Hindlimb muscle (tissue), 1 donor: ENCODE measurements at regions not wholly inside any gene's neighbourhood (a gene's known extent, or its start where the extent isn't known, plus 50 kb on each side); places are given as distances from the start of the nearest gene placed in this dataset.
"Not testable (repeated sequence)": the region's sequence is repeated elsewhere in the genome, so short reads cannot be mapped to it uniquely, and the experiment has no call there.

Experiments used
- DNase-seq: peaks from one replicate; pipeline ENCODE4 v3.0.0-alpha.2; 2013

DNA sequence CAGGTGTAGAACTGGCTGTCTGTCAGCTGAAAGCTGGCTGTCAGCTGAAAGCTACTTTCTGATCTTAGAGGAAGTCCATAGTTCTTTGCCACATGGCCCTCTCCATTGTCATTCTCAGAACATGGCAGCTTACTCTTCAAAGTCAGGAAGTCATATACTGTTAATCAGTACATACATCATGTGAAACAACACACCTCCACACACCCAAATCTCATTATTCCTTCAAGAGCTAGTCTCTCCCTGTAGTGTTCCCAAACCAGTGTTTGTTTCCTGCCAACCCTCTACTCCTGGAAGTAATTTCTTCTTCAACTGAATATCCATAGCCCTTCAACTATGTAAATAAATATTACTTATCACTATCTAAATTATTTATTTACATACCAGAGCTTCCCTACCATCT lies 58.9 kb downstream of the OR5AK2 start:
- no peak for DNase-seq

DNA sequence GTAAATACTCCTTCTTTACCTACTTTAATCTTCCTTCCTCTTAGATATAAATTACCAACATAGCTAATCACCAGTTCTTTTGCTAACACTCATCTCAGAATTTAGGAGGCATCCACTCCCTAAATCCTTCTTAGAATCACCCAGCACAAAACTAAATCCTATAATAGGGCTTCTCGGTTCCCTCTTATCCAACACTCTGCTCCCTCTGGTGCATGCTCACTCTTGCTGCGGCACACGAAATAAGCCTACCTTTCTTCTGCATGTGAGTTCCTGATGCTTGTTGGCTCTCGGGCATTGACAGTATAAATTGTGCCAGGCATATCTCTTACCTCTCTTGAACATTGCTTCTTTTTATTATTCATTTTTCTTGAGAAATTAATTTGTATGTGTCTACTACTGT lies 61.0 kb downstream of the OR5AK2 start:
- no peak for DNase-seq

DNA sequence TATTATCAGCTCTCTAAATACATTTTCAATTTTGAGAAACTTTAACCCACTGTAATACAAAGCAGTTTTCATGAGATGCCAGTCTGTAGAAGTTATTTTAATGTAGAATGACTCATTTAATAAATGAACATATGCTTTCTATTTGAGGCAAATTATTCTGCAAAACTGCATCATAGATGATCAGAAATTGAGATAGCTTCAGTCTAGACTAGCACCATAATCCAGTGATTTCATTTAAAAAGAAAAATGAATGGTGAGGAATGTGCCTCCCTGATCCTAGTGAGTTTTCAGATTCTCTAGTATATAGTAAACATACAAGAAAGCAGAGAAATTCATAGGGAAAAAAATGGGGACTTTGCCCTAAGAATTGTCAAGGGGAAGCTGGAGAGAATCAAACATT lies 66.1 kb downstream of the OR5AK2 start:
- DNase-seq: no peak

DNA sequence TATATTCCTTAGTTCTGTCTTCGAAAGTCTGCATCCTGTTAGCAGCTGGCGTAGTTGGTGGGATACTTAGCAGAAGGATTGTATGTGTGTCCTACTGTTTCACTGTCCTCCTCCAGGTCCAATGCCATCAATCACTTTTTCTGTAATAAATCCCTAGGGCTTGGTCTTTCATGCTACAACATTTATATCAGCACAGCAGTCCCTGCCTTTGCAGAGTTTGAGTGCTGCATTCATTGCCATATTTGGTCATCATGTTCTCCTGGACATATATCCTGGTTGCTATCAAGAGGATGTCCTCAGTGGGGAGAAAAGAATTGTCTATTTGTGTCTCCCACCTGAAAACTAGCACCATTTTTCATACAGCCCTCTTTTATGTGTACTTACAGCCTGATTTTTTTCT lies 67.0 kb downstream of the OR5AK2 start:
- no peak for DNase-seq

- no peak for DNase-seq
Observed at GRCh38 chr11:57056735-57057134, 68.0 kb downstream of the OR5AK2 start.

DNA sequence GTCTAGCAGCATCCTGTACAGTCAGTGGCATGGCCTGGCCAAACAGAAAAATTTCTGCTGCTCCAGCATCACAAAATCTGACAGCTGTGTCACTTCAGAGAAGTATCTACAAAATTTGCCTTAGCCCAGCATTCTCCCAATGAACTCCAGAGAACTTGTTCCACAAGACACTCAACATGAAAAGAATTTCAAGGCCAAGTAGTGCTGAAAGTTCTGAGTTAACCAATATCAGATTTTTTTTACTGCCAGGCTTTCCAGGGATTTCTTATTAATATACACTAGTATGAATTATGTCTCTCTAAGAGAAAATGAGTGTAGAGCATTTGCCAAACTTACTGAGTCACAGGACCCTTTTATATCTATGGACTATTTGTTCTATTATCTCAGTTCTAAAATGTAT lies 68.8 kb downstream of the OR5AK2 start:
- DNase-seq: no peak

- DNase-seq: not testable (repeated sequence)
Observed at GRCh38 chr11:57062957-57063356, 74.2 kb downstream of the OR5AK2 start.

DNA sequence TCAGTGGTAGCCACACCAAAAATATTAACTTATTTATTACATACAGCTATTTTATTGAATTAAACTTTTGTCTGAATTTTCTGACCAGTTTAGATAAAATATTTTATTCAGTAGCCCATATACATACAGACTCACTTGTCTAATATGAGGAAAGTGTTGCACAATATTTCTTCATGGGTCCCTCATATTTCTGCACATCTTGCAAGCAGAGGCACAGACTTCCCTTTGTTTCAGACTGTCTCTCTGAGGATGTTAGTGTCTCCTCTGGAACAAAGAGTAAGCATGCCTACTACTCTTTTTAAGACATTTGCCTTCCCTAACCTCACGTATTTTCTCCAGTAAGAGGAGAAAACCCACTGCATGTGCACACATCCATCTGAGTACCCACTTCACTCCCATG lies 81.2 kb downstream of the OR5AK2 start:
- no peak for DNase-seq

GRCh38 chr11:57071829-57072228 lies 83.1 kb downstream of the OR5AK2 start:
- no peak for DNase-seq

DNA sequence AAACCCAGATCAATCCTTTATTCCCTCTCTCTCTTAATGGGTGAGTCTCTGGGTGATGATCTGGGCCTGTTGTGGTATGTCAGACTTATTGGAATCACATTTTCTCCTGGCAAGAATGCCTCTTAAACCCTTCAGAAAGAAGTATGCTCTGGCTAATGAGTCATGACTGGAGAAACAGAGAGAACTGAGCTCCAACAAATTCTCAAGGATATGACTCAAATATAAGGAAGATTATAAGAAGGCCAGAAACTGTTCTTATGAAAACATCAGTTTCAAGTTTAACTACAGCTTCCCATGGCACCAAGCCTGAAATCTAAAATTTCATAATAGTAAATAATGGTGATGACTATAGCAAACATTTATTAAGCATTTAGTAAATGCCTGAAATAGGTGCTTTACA lies 83.9 kb downstream of the OR5AK2 start:
- DNase-seq: no peak

- no peak for DNase-seq
Observed at GRCh38 chr11:57073128-57073527, 84.4 kb downstream of the OR5AK2 start.

DNA sequence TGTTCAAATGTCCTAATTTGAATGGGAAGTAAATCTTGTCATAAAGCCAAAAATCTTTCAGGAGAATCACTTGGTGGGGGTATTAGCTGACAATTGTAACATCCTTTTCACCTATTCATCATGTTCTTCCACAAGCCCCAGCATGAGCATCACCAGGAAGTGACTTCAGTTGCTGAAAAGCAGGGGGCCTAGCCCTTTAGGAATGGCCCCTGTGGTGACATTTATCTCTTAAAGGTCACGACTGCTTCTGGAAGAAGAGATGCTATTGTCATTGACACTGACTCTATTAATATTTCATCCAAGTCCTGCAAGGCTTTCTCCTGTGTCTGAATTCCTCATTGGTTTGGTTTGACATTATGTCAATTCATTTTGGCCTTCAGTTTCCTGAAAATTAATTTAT lies 92.6 kb downstream of the OR5AK2 start:
- no peak for DNase-seq

DNA sequence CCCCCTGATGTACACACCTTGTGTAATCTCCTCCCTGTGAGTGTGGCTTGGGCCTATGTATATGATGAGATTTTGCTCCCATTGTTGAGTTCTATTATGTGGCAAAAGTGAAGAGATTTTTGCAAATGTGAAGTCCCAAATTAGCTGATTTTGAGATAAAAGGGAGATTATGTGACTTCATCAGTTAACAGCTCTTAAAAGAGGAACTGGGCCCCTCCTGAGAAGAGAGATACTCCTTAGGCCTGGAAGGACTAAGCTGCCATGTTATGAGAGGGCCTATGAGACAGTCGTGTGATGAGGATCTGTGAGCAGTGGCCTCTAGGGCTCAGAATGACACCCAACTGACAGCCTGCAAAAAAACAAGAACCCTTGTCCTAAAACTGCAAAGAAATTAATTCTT lies 93.4 kb downstream of the OR5AK2 start:
- no peak for DNase-seq

- no peak for DNase-seq
Observed at GRCh38 chr11:57083641-57084385, 95.1 kb downstream of the OR5AK2 start.

DNA sequence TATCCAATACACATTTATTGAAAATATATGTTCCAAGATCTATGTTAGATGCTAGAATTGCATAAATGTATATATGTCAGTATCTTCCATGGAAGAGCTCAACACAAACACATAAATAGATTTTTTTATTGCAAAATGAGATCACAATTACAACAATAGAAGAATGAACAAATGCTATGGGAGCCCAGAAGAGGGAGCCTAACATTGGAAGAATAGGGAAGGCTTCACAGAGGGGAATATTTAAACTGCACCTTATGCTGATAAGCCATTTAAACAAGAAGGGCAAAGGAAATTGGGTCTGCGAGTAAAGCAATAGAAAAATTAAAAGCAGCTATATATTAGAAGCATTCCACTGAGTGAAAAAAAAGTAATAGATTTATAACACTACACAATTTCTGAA lies 96.1 kb upstream of the LRRC55 start:
- no peak for DNase-seq

- DNase-seq: no peak
Observed at GRCh38 chr11:57087991-57088390, 93.8 kb upstream of the LRRC55 start.

DNA sequence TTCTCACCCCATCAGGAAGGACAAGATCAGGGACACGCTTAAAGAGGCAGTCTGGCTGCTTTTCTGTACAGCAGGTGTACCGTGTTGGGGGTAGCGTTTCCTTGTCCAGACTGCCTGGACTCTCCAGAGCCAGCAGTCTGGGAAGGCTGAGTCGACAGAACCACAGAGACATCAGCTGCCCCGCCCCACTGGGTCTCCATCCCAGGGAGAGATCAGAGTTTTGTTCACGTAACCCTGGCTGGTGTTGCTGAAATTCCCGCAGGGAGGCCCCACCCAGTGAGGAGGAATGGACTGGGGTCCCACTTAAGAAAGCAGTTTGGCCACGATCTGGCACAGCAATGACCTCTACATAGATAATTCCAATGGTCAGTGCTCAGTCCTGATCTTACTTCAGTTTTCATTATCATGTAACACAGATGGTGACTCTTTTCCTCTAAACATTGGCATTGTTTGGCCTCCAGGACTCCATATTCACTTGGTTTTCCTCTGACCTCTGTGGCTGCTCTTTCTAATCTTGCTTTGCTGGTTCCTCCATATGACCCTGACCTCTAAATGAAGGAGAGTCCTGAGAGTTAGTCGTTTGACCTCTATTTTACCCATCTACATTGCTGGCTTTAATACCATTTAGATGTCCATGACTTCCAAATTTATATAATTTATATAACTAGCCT lies 89.6 kb upstream of the LRRC55 start:
- DNase-seq: no peak

- DNase-seq: no peak
Observed at GRCh38 chr11:57094181-57094935, 87.4 kb upstream of the LRRC55 start.

GRCh38 chr11:57095417-57095816 lies 86.3 kb upstream of the LRRC55 start:
- no peak for DNase-seq

DNA sequence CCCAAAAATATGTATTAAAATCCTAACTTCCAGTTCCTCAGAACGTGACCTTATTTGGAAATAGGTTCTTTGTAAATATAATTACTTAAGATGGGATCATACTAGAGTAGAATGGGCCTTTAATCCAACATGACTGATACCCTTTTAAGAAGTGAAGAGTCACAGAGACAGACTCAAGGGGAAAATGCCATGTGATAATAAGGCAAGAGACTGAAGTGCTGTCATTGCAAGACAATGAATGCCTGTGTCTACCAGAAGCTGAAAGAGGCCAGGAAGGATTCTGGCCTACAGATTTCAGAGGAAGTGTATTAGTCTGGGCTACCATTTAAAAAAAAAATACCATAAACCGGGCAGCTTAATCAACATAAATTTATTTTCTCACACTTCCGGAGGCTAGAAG lies 85.9 kb upstream of the LRRC55 start:
- DNase-seq: no peak

DNA sequence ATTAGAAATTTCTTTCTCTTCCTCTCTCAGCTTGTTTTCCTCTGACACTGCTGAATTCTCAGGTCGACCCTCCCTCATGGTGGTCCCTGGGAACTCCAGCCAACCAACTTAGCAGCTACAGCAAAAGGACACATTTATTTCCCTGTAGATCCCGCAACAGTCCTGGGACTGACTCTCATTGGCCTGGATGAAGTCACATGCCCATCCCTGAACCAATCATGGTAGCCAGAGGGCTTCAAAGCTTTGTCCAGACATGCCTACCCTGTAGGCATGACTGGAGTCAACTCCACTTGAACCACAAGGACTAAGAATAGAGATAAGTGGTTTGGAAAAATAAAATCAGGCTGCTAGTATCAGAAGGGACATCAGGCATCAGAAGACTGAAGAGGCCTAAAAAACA lies 84.6 kb upstream of the LRRC55 start:
- no peak for DNase-seq

DNA sequence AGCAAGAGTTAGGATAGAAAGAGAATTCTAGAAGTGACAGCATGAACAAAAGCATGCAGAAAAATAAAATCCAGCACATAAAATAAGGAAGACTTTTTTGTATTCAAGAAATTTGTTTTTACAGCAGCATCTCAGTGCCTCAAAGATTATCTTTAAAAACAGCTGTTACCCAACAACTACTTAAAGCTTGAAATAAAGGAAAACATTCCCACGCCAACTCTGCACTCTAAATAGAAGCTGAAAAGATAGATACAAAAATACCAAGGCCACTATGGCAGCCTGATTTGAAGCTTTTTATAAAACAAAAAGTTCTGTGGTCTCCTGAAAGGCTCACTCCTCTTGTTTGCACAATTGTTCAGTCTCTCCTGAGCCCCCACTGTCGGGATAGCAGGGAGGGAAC lies 83.6 kb upstream of the LRRC55 start:
- DNase-seq: no peak

GRCh38 chr11:57100638-57101331 lies 81.0 kb upstream of the LRRC55 start:
- no peak for DNase-seq
